ENCODE measurements at regions not wholly inside any gene's neighbourhood (a gene's known extent, or its start where the extent isn't known, plus 50 kb on each side); places are given as distances from the start of the nearest gene placed in this dataset.

DNA sequence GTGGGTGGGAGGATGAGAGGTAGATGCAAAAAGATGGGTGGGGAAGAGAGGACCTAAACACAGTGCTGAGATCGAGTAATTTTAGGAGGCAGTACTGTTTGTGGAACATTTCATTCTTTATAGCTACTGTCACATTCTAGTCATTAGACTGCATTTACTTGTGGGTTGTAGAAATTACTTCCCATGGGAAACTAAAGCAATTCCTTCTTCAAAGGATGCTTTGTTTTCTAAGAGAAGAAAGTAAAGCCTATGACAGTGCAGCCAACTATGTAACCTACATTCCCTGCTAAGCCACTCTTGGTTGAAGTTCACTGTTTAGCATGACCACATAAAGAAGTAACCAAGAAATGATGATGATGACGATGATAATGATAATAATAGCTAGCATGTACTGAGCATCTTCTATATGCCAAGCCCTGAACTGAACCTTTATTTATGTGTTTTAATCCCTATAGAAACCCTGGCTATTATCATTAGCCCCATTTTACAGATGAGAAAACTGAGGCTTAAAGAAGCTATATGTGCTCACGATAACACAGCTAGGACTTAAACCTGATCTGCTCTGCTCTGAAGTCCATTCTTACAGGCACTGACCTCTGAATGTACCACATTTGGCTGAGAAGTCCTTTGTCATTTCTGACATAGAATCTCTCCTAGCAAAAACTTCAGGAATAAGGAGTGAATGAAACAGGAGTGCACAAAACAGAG lies 114.5 kb upstream of the KIT start:
- no peak for DNase-seq

DNA sequence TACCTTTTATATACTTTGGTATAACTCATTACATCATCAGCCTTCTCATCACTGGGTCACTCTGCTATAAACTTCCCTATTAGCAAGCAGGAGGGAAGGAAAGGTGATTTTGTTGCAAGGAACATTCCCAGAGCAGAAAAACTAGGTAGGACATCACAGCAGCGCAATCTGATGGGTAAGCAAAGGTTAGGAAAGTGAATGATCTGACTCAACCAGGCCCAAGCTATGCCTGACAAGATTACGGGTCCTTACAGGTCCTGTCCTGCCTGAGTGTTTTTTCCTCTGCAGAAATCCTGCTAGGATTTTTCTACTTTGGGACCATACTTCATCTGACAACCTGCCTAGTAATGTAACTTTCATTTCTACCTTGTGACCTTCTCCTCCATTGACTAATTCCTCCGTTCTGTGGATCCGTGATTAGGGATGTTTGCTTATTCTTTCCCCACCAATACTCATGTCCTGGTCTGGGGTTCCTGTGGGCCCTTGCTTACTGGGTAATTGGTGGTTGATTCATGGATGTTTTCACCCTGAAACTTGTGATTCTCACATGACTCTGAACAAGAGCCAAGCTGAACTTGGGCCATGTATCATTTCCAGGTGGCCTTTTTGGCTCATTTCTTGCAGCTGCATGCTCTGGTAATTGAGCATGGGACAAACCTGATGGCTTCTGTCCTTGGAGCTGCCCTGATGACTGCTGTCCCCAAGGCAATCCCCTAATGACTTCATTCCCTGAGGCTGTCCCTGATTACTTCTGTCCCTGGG lies 111.9 kb upstream of the KIT start:
- no peak for DNase-seq

DNA sequence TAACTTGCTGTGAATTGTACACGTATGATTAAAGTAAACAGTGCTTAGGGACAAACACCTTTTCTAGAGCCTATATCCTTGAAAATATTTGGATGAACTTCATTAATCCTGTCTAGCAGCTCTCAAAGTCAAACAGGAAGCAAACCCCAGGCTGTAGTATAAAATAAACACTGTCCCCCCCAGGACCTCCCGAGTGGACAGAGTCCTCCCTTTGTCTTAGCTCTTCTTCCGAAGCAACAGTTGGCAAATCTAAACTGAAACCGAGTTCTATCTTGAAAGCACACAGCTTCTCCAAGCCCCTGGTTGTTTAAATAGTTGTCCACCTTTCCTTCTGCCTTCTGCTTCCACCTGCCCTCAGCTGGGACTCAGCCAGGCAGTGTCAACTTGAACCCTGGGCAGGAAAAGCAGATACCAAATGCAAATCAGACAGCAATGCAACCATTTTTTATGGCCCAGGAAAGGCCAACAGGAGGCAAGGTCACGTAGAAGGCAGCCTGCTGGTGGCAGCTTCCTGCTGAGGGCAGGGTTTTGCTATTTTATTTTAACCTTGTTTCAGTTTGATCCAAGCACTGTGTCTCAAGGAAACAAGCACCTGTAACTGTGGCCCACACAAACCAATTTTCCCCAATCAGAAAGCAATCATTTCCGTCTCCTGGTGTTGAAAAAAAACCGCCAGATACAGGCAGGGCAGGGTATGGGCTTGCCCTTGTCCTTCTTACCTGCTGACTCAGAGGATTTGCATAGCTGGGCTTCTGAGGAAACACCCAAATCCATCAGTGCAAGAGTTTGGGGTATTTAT lies 110.3 kb upstream of the KIT start:
- no peak for DNase-seq

DNA sequence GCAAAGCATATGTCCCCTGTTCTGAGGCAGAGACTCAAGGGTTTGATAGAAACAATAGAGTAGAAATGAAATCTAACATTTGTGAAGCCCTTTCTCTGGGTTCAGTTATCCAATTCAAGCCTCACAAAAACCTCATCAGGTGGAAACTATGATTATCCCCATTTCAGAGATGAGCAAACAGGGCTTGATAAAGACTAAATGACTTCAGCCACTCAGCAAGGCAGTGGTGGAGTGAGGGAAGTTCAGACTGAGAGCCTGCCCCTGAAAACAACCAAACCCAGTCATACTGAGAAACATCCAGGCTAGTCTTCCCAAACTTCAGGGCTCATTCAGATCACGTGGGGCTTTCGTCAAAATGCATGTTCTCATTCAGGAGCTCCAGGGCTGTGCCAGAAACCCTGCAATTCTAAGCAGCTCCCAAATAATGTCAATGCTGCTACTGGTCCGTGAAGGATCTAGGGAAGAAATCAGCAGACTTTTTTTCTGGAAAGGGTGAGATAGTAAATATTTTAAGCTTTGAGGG lies 109.6 kb upstream of the KIT start:
- no peak for DNase-seq

DNA sequence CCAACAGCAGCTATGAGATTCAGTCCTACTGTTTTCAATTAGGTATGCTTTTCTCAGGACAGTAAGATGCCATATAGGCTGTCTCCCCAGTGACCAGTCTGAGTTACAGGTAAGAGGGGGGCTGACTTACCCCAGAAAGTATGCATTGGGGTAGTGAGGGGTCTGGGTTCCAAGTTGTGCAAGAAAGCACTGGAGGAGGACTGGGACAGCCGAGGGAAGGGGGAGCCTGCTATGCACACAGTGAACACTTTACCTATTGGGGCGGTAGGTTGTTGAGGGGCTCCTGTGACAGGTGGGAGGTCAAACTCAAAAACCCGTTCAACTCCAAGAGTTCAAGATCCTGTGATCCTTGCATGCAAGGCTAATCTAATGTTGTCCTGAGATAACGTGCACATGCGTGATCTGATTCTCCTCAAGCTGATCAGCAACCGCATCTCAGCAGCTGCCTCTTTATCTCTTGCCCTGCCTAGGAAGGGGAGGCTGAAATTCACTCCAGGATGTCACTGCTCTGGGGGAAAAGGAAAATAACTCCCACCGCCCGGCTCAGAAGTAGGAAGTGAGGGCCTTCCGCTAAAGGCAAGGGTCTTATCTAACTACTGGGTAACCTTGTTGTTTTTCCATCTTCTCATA lies 108.8 kb upstream of the KIT start:
- DNase-seq: no peak

DNA sequence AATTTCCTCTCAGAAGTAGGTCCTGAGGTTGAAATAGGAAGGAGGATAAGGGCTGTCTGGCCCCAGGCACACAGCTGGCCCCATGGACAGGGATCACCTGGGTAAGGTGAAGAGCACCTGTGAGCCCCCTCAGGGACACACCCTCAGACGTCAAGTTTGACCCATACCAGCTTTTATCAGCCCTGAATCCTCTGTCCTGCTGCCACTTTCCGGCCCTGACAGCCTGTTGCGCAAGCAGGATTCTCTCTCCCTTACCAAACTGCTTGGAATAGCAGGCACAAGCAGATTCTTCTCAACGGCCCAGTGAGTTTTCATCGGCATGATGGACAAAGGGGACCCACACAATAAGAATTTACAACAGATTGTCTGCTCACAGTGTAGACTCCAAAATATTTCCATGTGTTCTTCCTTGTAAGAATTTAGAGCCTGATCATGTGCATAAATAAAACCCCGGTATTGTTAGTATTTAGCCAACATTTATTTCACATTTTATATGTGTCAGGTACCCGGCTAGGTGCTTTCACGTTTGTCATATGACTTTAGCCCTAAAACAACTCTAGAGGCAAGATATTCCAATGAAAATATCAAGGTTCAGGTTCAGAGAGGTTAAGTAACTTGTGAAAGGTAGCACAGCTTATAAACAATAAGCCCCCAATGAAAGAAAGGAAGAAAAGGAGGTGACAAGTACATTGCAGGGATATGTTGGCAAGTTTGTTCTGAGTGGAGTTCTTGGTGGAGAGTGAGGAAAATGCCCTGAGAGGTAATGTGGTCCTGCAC lies 107.2 kb upstream of the KIT start:
- DNase-seq: no peak

DNA sequence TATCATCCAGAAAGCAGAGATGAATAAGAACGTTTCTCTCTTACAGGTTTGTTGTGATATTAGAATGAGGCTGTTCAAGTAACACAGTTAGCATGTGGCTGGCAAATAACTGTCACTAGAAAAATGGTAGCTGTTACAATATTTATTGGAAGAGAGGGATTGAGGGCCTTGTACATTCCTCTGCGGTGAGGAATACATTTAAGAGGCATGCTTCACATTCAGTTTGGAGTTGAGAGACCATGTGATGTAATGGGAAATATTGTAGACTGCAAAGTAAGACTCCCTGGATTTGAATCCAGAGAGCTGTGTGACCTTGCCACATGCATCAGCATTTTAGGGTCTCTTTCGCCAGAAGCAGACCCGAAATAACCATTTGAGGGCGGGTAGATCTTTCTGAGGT lies 104.8 kb upstream of the KIT start:
- DNase-seq: no peak

DNA sequence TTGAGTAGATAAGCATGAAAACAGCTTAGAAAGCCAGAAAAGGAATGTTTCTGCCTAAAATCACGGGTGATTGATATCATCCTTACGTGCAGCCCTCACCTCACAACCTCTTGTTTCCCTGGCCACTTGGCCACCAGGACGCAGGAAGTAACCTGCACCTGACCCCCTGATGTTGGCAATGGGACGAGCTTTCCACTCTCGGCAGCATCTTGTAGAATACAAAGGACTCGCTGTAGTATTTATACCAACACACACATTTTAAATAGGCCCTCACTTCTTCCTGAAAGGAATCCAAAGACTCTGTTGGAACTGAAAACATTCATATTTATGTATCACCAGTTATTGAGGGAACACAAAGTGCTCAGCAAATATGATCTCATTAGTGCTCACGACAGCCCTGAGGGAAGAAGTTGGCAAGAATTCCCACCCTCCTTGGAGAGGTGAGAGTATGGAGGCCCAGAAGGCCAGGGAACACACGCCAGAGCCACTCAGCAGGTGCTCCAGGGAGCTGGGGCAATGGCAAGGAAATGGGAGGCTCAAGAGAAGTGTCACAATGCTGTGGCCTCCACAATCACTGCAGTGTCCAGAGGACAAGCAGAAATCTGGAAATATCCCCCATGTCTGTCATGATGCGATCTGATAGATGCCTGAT lies 103.3 kb upstream of the KIT start:
- no peak for DNase-seq

DNA sequence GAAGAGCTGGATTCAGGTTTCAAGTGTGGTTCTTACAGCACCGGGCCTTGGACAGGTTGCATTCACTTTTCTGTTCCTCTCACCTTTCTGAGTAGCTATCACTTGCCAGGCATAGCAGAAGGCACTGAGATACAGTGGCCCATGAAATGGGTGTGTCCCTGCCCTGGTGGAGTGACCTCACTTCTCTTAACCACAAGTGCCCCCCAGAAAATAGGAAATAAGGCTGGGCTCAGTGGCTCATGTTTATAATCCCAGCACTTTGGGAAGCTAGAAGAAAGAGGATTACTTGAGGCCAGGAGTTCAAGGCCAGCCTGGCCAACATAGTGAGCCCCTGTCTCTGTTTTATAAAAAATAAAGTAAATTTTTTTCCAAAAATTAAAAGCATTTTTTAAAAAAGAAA lies 101.7 kb upstream of the KIT start:
- DNase-seq: no peak

DNA sequence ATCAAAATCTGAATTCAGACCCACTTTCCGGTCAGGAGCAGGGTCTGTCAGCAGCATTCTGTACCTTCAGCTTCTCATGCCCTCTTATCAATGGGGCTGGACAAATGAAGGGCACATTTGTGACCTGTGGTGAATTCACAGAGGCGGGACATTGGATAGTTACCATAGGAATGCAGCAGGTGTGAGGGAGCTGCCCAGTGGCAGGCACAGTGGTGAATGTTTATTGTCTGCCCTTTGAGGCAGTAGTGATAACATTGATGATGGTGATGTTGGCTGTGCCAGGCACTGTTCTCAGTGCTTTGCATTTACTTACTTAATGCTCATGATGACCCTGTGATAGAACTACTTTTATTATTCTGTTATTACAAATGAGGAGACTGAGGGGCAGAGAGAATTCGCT lies 101.2 kb upstream of the KIT start:
- no peak for DNase-seq

DNA sequence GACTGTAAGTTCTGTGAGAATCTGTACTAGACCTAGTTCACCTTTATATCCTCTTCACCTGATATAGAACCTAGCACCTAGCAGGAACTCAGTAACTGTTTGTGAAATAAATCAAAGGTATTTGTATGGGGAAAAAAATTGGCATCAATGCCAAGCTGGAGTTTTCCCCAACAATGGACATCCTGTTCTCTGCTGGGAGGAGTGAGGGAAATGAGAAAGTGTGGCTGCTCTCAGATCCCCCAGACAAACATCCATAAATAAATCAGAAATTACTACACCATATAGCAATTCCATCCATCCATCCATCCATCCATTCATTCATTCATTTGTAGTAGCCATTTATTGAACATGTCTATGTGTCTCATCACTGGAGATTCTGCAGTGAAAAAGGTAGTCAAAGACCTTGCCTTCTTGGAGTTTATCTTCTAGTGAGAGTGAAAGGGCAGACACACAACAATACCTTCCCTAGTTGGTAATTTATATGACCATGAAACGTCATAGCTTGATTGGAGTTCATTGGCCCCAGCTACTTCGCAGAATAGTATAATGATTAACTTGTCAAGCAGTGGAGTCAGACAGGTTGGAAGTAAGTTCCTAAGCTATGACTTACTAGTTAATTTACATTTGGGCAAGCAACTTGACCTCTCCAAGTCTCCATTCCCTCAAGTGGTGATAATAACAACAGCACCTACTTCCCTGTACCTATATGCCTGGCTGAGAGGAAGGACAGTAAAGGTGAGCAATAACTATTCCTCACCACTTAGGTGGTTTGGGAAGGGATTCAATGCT lies 98.7 kb upstream of the KIT start:
- no peak for DNase-seq

DNA sequence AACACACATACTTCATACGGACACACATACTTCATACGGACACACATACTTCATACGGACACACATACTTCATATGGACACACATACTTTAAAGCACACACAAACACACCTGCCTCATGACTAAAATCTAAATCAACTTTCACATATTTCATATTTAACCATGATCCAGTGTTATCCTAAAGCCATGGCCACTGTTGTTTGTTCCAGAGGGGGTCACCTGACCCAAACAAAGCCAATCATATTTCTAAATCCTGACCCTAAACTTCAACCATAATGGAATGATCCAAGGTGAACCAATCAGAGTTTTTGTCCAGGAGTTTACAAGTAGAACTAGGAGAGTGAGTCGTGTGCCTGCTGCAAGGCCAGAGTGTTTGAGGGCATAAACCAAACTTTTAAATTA lies 97.2 kb upstream of the KIT start:
- no peak for DNase-seq

DNA sequence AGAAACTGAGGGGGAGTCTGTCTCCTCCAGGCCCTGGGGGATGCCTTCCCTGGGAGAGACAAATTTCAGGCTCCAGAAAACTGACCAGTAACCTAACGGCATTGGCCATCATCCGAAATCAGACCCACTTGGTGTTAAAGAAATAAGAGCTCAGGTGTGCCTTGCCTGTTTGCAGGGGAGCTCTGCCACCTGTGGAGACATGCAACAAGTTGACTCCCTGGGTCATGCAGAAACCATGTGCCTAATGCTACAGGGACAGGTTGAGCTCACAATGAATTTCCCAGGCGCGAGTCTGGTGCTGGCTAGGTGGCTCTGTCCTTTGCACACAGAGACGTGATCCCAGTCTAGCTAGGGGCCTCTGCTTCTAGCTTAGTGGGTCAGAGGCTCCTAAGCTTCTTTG lies 95.8 kb upstream of the KIT start:
- no peak for DNase-seq

DNA sequence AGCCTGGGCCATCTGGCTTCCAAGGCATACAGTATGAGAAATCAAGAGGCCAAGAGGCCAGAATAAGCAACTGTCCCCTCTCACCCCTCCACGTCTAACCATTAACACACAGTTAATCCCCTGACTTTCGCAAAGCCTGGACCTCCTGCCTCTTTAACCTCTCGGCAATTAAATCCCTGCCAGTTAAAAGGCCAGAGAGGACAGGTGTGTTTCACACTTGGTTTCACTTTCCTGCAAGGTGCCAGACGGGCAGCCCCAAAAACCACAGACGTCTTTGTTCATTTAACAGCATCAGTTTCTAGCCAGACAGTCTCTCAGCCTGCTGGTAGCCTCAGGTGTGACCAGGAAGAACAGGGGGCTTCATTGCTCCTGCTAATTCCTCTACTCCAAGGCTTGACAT lies 91.1 kb upstream of the KIT start:
- no peak for DNase-seq

DNA sequence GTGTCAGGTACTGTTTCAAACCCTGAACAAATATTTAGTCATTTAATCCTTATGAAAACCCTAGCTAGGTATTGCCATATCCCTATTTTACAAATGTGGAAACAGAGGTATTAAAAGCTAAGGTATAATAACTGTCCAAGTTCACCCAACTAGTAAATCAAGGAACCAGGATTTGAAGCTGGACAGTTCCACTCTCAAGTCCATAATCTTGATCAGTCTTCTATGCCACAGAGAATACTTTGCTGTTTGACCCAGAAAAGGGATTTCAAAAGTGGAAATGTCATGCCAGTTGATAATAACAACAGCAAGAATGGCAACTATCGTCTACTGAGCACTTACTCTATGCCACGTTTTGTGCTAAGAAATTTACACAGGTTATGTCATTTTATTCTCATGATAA lies 90.4 kb upstream of the KIT start:
- DNase-seq: no peak

DNA sequence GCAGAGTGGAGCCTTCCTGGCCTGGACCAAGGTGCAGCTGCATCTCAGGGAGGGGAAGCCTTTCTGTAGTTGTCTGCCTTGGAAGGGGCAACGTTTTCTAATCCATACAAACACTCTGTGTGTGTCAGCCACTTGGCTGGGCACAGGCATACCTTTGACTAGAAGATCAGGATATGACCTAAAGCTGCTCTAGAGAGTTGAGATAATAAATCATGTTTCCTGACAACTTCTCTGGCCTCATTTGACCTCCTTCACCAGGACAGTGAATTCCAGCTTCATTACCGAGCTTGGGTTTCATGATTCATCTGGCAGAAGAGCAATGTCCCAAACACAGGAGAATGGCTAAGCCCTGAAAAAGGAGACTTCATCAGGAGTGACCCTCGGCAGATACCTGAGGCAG lies 89.6 kb upstream of the KIT start:
- no peak for DNase-seq

DNA sequence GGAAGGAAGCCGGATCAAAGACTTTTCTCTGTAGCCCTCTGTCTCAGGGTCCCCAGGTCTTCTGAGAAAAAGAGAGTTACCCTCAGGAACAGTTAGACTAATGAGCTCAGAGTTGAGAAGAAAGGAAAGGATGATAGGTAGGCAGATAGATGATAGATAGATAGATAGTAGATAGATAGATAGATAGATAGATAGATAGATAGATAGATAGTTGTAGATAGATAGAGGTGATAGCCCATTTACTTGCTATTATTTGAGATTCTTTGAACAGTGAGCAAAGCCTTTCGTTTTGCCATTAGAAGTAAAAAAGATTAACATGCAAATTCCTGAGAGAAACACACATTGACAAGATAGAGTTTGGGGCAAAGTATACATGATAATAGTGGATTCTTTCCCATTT lies 86.9 kb upstream of the KIT start:
- DNase-seq: no peak

DNA sequence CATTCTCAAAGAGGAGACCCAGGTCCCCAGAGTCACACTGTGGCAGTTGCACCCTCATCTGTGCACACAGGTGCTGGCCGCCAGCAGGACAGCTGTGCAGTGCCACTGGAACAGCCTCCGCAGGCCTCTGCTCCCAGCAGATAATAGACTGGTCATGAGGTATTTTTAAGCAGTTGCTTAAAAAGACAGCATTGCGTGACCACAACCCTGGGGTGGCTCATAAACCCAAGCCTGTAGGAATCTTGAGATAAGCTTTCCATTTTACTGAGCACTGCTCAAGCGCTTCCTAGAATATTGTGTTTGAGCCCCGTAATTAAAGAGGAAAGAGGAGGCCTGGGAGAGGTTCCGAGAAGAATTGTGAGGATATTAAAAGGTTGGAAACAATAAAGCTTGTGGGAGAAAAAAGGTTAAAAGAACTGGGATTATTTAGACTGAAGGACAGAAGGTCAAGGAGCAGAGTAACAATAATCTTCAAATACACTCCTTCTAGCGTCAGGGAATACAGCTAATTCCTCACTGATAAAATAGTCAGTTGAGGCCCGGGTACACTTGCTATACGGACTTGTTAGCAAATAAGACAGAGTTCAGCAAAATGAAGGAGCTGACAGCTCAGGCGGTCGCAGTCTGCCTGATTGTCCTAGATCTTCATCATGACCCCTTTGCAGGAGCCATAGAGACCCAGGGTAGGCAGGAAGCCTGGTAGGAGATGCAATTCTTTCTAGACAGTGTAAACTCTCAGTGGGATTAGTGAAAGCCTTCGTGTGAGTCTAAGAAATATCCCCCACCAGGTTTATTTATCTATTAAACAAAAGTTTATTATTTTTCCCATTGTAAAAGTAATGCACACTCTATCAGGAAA lies 86.2 kb upstream of the KIT start:
- no peak for DNase-seq

DNA sequence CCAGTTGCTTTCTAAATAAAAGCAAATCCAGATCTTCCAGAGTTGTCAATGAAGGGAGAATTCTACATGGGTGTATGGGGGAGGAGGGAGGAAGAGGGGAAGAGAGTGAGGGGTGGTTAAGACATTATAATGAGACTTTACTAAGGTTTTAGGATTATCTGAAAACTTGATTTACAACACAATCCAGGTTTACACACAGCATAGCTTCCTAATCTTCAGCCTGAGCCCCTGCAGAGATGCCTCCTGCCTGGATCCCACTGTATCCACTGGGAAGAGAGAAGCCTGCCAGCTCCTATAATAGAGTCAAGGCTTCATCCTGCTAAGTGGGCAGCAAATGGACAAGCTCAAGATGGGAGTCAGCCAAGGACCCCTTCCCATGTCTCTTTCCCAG lies 85.6 kb upstream of the KIT start:
- DNase-seq: no peak

Data from renal pelvis (tissue), 1 donor.